GM19455 (cell line): ENCODE measurements at regions not wholly inside any gene's neighbourhood (a gene's known extent, or its start where the extent isn't known, plus 50 kb on each side); places are given as distances from the start of the nearest gene placed in this dataset.

Experiments
- ATAC-seq: cut with Tn5 transposase; IDR thresholded peaks from one replicate; pipeline ENCODE4 v1.9.1; 2021; ENCODE audit not compliant: unreplicated experiment

DNA sequence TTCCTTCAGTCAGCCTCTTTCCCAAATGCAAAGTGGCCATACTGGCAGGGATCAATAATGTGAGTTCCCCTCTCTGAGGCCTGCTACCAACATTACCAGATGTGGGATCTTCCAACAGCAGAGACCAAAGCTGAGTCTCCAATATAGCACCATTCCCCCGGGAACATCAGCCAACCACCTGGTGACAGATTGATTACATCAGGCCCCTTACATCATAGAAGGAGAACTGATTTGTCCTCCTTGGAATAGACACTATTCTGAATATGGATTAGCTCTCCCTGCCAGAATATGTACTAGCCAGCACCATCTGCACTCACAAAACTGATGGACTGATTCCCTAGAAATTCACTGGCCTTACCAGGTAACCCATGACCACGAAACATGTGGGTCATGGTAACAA, 61.9 kb upstream of the CARMIL1 start:
- no peak for ATAC-seq

DNA sequence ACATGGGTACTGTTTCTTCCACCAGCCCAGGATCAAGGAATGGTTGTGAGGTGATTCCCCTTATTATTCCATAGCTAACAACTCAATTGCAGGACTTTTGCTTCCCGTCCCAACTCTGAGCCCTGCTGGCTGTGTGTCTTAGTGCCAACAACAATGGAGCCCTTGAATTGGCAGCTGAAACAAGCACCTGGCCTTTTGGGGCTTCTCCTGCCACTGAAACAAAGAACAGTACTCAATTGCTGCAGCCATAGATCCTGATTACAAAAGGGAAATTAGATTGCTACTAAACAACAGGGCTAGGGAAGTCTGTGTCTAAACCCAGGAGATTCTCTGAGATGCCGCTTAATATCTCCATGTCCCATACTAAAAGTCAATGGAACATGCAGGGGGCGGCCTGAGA, 61.3 kb upstream of the CARMIL1 start:
- no peak for ATAC-seq

DNA sequence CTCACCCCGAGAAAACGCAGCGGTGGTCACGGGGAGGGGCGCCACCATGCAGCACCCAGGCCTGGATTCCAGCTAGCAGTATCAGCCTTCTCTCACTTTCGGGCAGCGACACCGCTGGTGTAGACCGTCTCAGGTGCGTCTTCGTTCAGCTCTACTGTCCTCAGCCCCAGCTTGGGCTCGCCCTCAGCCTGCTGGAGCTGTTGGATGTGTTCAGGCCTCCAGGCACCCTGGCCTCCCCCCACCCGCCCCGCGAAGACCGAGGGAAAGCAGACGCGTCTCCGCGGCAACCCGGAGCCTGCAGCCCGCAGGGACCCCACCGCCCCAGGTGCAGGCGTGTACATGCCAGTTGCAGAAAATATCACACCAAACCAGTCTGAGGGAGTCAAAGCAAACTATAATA, 60.8 kb upstream of the CARMIL1 start:
- ATAC-seq: no peak

- ATAC-seq: no peak
Observed at GRCh38 chr6:25219216-25219916, 59.8 kb upstream of the CARMIL1 start.

GRCh38 chr6:25219917-25220278, 59.3 kb upstream of the CARMIL1 start:
- no peak for ATAC-seq

GRCh38 chr6:25220857-25221256, 58.3 kb upstream of the CARMIL1 start:
- ATAC-seq: no peak

- ATAC-seq: no peak
Observed at GRCh38 chr6:25222006-25222678, 57.0 kb upstream of the CARMIL1 start.

DNA sequence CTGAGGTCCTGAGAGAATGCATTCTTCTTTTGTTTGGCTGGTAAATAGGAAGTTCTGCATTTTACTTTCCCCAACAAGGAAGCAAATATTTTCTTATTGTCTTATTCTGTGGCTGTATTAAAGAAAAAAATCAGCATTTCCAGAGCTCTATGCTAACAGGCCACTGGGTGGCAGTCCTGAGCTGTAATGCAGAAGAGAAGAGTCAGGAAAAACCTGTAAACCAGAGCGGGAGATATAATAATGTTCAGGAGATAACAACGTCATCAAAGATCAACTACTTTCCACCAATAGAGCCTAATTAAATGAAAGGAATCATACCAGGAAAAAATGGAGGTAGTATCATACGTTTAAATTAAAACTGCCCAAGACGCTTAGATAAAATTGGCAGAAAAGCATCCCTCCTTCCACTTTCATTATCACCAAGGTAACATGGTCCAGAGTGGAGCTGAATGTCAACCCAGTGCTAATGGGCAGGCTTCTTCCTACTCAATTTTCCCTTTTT, 55.6 kb upstream of the CARMIL1 start:
- no peak for ATAC-seq

- ATAC-seq: no peak
Observed at GRCh38 chr6:25224242-25224641, 54.9 kb upstream of the CARMIL1 start.

DNA sequence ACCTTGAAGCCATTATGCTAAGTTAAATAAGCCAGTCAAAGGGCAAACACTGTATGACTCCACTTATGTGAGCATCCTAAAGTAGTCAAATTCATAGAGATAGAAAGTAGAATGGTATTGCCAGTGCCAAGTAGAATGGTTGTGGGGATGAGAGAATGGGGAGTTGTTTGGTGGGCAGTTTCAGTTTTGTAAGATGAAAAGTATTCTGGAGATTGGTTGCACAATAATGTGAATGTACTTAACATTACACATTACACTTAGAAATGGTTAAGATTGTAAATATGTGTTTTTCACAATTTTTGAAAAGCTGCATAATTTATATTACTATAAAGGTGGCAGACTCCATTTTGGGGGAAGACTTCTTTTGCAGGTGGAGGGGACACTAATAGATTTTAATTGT, 51.3 kb upstream of the CARMIL1 start:
- no peak for ATAC-seq
